PC-9 (cell line): ENCODE measurements at regions not wholly inside any gene's neighbourhood (a gene's known extent, or its start where the extent isn't known, plus 50 kb on each side); places are given as distances from the start of the nearest gene placed in this dataset.

Experiments
- BruUV-seq: library from RNA; stranded (reverse); fragments of 400-500 nt; replicated peaks from 2 replicates; lab custom pipeline; 2021; lab: Mats Ljungman, UMichigan
- CTCF ChIA-PET: fragments of 300-600 bp; sonication (Branson Sonifier 250); formaldehyde crosslinking; loops from one replicate; lab custom pipeline; 2022; ENCODE audit warnings: antibody characterized with exemption; lab: Charles Lee
- POLR2A ChIA-PET: fragments of 300-600 bp; sonication (Branson Sonifier 250); formaldehyde crosslinking; loops from one replicate; lab custom pipeline; 2022; ENCODE audit warnings: antibody characterized with exemption; ENCODE audit not compliant: unreplicated experiment; lab: Charles Lee
- DNase-seq, 2 experiments: peaks; one replicate each; pipeline versions ENCODE4 v3.0.0 to v3.0.0-alpha.2; 2015 to 2022; ENCODE audit warnings: mixed read lengths in 1 of 2
- H2AFZ ChIP-seq: fragments of 200-600 bp; sonication (generic); 2 replicates; pipeline ENCODE4 v1.8.1; 2017; ENCODE audit warnings: antibody characterized with exemption
- H3F3A ChIP-seq: fragments of 200-600 bp; sonication (generic); 2 replicates; pipeline ENCODE4 v1.8.1; 2017; ENCODE audit warnings: antibody characterized with exemption, mild to moderate bottlenecking, low read depth; ENCODE audit not compliant: insufficient read depth
- H3K27ac ChIP-seq: fragments of 200-600 bp; sonication (generic); 2 replicates; pipeline ENCODE4 v1.6.1; 2016; ENCODE audit warnings: mixed run types
- H3K27me3 ChIP-seq: fragments of 200-600 bp; sonication (generic); 2 replicates; pipeline ENCODE4 v1.6.1; 2016; ENCODE audit warnings: low read depth, mixed run types; ENCODE audit not compliant: insufficient read depth
- H3K36me3 ChIP-seq: fragments of 200-600 bp; sonication (generic); 2 replicates; pipeline ENCODE4 v1.6.1; 2016; ENCODE audit warnings: low read depth, mixed run types
- H3K4me1 ChIP-seq: fragments of 200-600 bp; sonication (generic); replicated peaks from 2 replicates; pipeline ENCODE4 v1.6.1; 2016; ENCODE audit warnings: mixed run types; ENCODE audit not compliant: insufficient read depth
- H3K4me2 ChIP-seq: fragments of 200-600 bp; sonication (generic); 2 replicates; pipeline ENCODE4 v1.6.1; 2017; ENCODE audit warnings: mixed run types
- H3K4me3 ChIP-seq: fragments of 200-600 bp; sonication (generic); 2 replicates; pipeline ENCODE4 v1.6.1; 2016; ENCODE audit warnings: mixed run types
- H3K79me2 ChIP-seq: fragments of 200-600 bp; sonication (generic); 2 replicates; pipeline ENCODE4 v1.6.1; 2017; ENCODE audit warnings: low read depth, mixed run types
- H3K9me2 ChIP-seq: fragments of 200-600 bp; sonication (generic); 2 replicates; pipeline ENCODE4 v1.8.1; 2017; ENCODE audit warnings: mild to moderate bottlenecking; ENCODE audit not compliant: insufficient read depth
- H3K9me3 ChIP-seq: fragments of 200-600 bp; sonication (generic); 2 replicates; pipeline ENCODE4 v1.8.1; 2016; ENCODE audit warnings: low read depth; ENCODE audit not compliant: insufficient read depth
- H4K20me1 ChIP-seq: fragments of 200-600 bp; sonication (generic); 2 replicates; pipeline ENCODE4 v1.8.1; 2017; ENCODE audit not compliant: insufficient read depth
- EZH2 ChIP-seq: fragments of 200-600 bp; sonication (generic); IDR thresholded peaks from 2 replicates; pipeline ENCODE4 v1.8.0; 2017; ENCODE audit warnings: antibody characterized with exemption, low read depth
- intact Hi-C: fragments of 100-400 bp; cut with micrococcal nuclease; formaldehyde crosslinking; loops from one replicate; pipeline ENCODE4 v1.10.0; 2022; ENCODE audit not compliant: unreplicated experiment
- TF ChIP-seq, protein P1 (sequence below): fragments of 200-600 bp; sonication (generic); conservative IDR thresholded peaks from 2 replicates; pipeline ENCODE4 v1.6.1; 2017; ENCODE audit warnings: mixed run types, antibody characterized with exemption, mild to moderate bottlenecking, moderate library complexity

DNA sequence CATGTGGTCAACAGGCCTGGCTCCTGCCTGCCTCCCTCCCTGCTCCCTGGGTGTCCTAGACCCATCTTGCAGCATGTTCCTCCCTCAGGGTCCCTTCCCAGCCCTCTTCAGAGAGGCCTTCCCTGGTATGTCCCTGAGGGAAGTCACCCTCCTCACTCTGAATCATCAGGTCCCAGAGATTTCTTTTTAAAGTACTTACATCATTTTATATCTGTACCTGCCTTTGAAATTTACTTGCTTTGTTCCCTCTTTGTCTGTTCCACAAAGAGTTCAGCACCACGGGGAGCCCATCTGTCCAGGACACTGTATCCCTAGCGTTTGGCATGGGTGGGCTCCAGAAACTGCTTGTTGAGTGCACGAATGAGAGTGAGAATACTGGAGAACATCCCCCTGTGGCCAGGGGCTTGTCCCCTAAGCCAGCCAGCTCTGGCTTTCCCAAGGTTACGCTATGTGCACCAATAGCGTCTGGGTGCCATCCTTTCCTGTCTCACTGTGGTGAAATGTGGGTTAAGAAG lies 50.6 kb upstream of the IGFBP3 start:
- Histone ChIP-seq H3K4me2 (no peak overlapping the region), H2AFZ (no peak overlapping the region), H3K27ac (no peak overlapping the region), H4K20me1 (no peaks in the 10 kb centered on the region), H3K79me2 (no peaks in the 10 kb centered on the region), H3K36me3 (no peaks in the 10 kb centered on the region), H3F3A (no peaks in the 10 kb centered on the region), H3K4me3 (no peak overlapping the region), H3K4me1 (peaks cover 8% of the 10 kb centered on the region), H3K9me3 (no peaks in the 10 kb centered on the region; the same call in 1 of the 2 replicates), H3K27me3 (no peaks in the 10 kb centered on the region), H3K9me2 (no peaks in the 10 kb centered on the region)
- intact Hi-C loops: no loop called here
- TF ChIP-seq, protein P1, sequence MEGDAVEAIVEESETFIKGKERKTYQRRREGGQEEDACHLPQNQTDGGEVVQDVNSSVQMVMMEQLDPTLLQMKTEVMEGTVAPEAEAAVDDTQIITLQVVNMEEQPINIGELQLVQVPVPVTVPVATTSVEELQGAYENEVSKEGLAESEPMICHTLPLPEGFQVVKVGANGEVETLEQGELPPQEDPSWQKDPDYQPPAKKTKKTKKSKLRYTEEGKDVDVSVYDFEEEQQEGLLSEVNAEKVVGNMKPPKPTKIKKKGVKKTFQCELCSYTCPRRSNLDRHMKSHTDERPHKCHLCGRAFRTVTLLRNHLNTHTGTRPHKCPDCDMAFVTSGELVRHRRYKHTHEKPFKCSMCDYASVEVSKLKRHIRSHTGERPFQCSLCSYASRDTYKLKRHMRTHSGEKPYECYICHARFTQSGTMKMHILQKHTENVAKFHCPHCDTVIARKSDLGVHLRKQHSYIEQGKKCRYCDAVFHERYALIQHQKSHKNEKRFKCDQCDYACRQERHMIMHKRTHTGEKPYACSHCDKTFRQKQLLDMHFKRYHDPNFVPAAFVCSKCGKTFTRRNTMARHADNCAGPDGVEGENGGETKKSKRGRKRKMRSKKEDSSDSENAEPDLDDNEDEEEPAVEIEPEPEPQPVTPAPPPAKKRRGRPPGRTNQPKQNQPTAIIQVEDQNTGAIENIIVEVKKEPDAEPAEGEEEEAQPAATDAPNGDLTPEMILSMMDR: no peak
- TF ChIP-seq EZH2: no peak
- no TSS peak for BruUV-seq
- DNase-seq: peak in 1 of 2 experiments; percentile 31
- ChIA-PET CTCF (no interaction called here), POLR2A (no interaction called here)

DNA sequence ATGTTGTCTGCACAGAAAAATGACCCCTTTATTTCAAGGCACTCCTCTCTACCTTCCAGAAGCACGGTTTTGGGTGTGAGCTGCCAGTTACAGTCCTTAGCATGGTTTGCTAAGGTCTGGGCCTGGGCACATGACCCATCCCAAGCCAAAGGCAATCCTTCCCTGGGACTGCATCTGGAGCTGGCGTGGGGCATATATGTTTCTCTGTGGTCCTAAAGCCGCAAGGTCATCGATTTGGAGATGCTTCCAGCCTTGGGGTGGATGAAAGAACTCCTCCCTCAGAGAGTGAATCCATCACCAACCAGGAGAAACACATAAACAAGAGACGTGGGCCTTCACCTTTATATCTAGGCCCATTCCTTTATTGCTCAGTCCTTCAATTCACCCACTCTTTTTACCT lies 50.1 kb upstream of the IGFBP3 start:
- no peak overlapping the region for H3K4me2 ChIP-seq
- no peaks in the 10 kb centered on the region for H3K27me3 ChIP-seq
- peaks cover 8% of the 10 kb centered on the region for H3K4me1 ChIP-seq
- TF ChIP-seq, protein P1: no peak
- no peak for TF ChIP-seq EZH2
- no peak for DNase-seq
- H2AFZ ChIP-seq: no peak overlapping the region; the same call in 1 of the 2 replicates
- H3K27ac ChIP-seq: no peak overlapping the region
- H3K9me3 ChIP-seq: no peaks in the 10 kb centered on the region; the same call in 1 of the 2 replicates
- H3K36me3 ChIP-seq: no peaks in the 10 kb centered on the region
- no peaks in the 10 kb centered on the region for H3F3A ChIP-seq
- no peaks in the 10 kb centered on the region for H3K79me2 ChIP-seq
- no peaks in the 10 kb centered on the region for H3K9me2 ChIP-seq
- CTCF ChIA-PET: no interaction called here
- no peak overlapping the region for H3K4me3 ChIP-seq
- BruUV-seq: no TSS peak
- POLR2A ChIA-PET: interaction anchor here (0.6 kb wide), 1 partner anchor 1273 kb away, joined by 6 read pairs; no protein-coding TSS in a partner anchor
- intact Hi-C loops: no loop called here
- H4K20me1 ChIP-seq: no peaks in the 10 kb centered on the region
